GM23338 (cell line): ENCODE measurements at regions not wholly inside any gene's neighbourhood (a gene's known extent, or its start where the extent isn't known, plus 50 kb on each side); places are given as distances from the start of the nearest gene placed in this dataset.

Experiments
- ATAC-seq: fragments of 200-7000 bp; cut with Tn5 transposase; 3 replicates; pipeline ENCODE4 v1.9.1; 2020
- DNase-seq: peaks from one replicate; pipeline ENCODE4 v3.0.0-alpha.2; 2015; ENCODE audit warnings: low spot score
- H2AFZ ChIP-seq: fragments of 200-600 bp; sonication (generic); 2 replicates; pipeline ENCODE4 v1.8.0; 2016; ENCODE audit warnings: antibody characterized with exemption, mild to moderate bottlenecking, moderate library complexity
- H3F3A ChIP-seq: fragments of 200-600 bp; sonication (generic); replicated peaks from 2 replicates; pipeline ENCODE4 v1.8.0; 2017; ENCODE audit warnings: antibody characterized with exemption, mixed run types, low read depth
- H3K27ac ChIP-seq: fragments of 200-600 bp; sonication (generic); 2 replicates; pipeline ENCODE4 v1.6.1; 2016; ENCODE audit warnings: low read depth
- H3K27me3 ChIP-seq: fragments of 200-600 bp; sonication (generic); 2 replicates; pipeline ENCODE4 v1.8.0; 2016; ENCODE audit warnings: mild to moderate bottlenecking, mixed run types, moderate library complexity; ENCODE audit not compliant: insufficient read depth
- H3K36me3 ChIP-seq: fragments of 200-600 bp; sonication (generic); 2 replicates; pipeline ENCODE4 v1.8.0; 2016; ENCODE audit warnings: mild to moderate bottlenecking; ENCODE audit not compliant: insufficient read depth
- H3K4me1 ChIP-seq: fragments of 200-600 bp; sonication (generic); 2 replicates; pipeline ENCODE4 v1.8.0; 2016; ENCODE audit warnings: mild to moderate bottlenecking, moderate library complexity; ENCODE audit not compliant: insufficient read depth
- H3K4me2 ChIP-seq: fragments of 200-600 bp; sonication (generic); 2 replicates; pipeline ENCODE4 v1.7.1; 2017; ENCODE audit warnings: mixed run types
- H3K4me3 ChIP-seq: fragments of 200-600 bp; sonication (generic); 2 replicates; pipeline ENCODE4 v1.6.1; 2016; ENCODE audit warnings: mixed run types
- H3K79me2 ChIP-seq: fragments of 200-600 bp; sonication (generic); replicated peaks from 2 replicates; pipeline ENCODE4 v1.8.0; 2017; ENCODE audit warnings: mild to moderate bottlenecking; ENCODE audit not compliant: insufficient read depth
- H3K9me2 ChIP-seq: fragments of 200-600 bp; sonication (generic); 2 replicates; pipeline ENCODE4 v1.8.0; 2017; ENCODE audit not compliant: insufficient read depth
- H4K20me1 ChIP-seq: fragments of 200-600 bp; sonication (generic); replicated peaks from 2 replicates; pipeline ENCODE4 v1.8.0; 2017; ENCODE audit warnings: mild to moderate bottlenecking; ENCODE audit not compliant: insufficient read depth
- H3K27ac Mint-ChIP-seq: 2 replicates; pipeline ENCODE4 v1.8.0; 2020; ENCODE audit warnings: inconsistent platforms, mild to moderate bottlenecking, moderate library complexity, mixed read lengths
- H3K27me3 Mint-ChIP-seq: 3 replicates; pipeline ENCODE4 v1.8.0; 2022; ENCODE audit warnings: low read depth, mild to moderate bottlenecking, moderate library complexity, mixed read lengths, inconsistent platforms; ENCODE audit not compliant: insufficient read depth, poor library complexity
- H3K36me3 Mint-ChIP-seq: 3 replicates; pipeline ENCODE4 v1.8.0; 2021; ENCODE audit warnings: low read depth, mild to moderate bottlenecking, inconsistent platforms, moderate library complexity, mixed read lengths
- H3K4me1 Mint-ChIP-seq: 3 replicates; pipeline ENCODE4 v1.8.0; 2020; ENCODE audit warnings: mild to moderate bottlenecking, inconsistent platforms, mixed read lengths
- H3K4me3 Mint-ChIP-seq: 3 replicates; pipeline ENCODE4 v1.8.0; 2021; ENCODE audit warnings: moderate library complexity, mild to moderate bottlenecking, inconsistent platforms, mixed read lengths
- H3K9me3 Mint-ChIP-seq: 3 replicates; pipeline ENCODE4 v1.8.0; 2020; ENCODE audit warnings: moderate library complexity, mild to moderate bottlenecking, inconsistent platforms, mixed read lengths
- CREB1 ChIP-seq: fragments of 250-450 bp; sonication (Bioruptor Pico); IDR thresholded peaks from 2 replicates; pipeline ENCODE4 v1.5.0; 2020; ENCODE audit warnings: low read depth, mild to moderate bottlenecking, moderate library complexity
- CTCF ChIP-seq, 2 experiments: fragments of 200-600 bp in 1 of 2; sonication (generic) in 1 of 2; conservative IDR thresholded peaks; 2 replicates each; pipeline versions ENCODE4 v1.5.1 to v1.6.1; 2016 to 2017; ENCODE audit warnings: antibody characterized with exemption in 2 of 2, low read depth in 2 of 2, mild to moderate bottlenecking in 2 of 2, moderate library complexity in 1 of 2
- EZH2 ChIP-seq: fragments of 200-600 bp; sonication (generic); IDR thresholded peaks from one replicate; pipeline ENCODE4 v1.8.0; 2017; ENCODE audit warnings: antibody characterized with exemption, mild to moderate bottlenecking, low read depth; ENCODE audit not compliant: unreplicated experiment
- EZH2phosphoT487 ChIP-seq: fragments of 200-600 bp; sonication (generic); IDR thresholded peaks from one replicate; pipeline ENCODE4 v1.8.1; 2018; ENCODE audit warnings: antibody characterized with exemption; ENCODE audit not compliant: unreplicated experiment
- JUNB ChIP-seq: IDR thresholded peaks from one replicate; pipeline ENCODE4 v1.6.1; 2016; ENCODE audit warnings: antibody characterized with exemption; ENCODE audit not compliant: unreplicated experiment
- NANOG ChIP-seq: IDR thresholded peaks from 2 replicates; pipeline ENCODE4 v1.6.1; 2016; ENCODE audit warnings: antibody characterized with exemption, borderline replicate concordance
- POLR2AphosphoS5 ChIP-seq: IDR thresholded peaks from 2 replicates; pipeline ENCODE4 v1.6.1; 2016; ENCODE audit warnings: antibody characterized with exemption, low read depth
- REST ChIP-seq: IDR thresholded peaks from one replicate; pipeline ENCODE4 v1.6.1; 2018; ENCODE audit warnings: antibody characterized with exemption; ENCODE audit not compliant: unreplicated experiment
- STAT1 ChIP-seq: IDR thresholded peaks from one replicate; pipeline ENCODE4 v1.6.1; 2016; ENCODE audit warnings: antibody characterized with exemption; ENCODE audit not compliant: unreplicated experiment
- ZNF114 ChIP-seq: fragments of 250-450 bp; sonication (Bioruptor Pico); IDR thresholded peaks from 2 replicates; pipeline ENCODE4 v1.5.0; 2020; ENCODE audit warnings: mild to moderate bottlenecking, moderate library complexity
- ZNF331 ChIP-seq: fragments of 250-450 bp; sonication (Bioruptor Pico); IDR thresholded peaks from 2 replicates; pipeline ENCODE4 v1.5.0; 2020; ENCODE audit warnings: low read depth, mild to moderate bottlenecking, moderate library complexity
- ZNF462 ChIP-seq: fragments of 250-450 bp; sonication (Bioruptor Pico); IDR thresholded peaks from 2 replicates; pipeline ENCODE4 v1.5.0; 2020; ENCODE audit warnings: mild to moderate bottlenecking, moderate library complexity

GRCh38 chr3:162936706-162937105 lies 1440.1 kb downstream of the OTOL1 start (continued):
- TF ChIP-seq ZNF462 (CRISPR knock-in tag) = no peak
- TF ChIP-seq ZNF331 = no peak

- ATAC-seq = no peak
Observed at GRCh38 chr3:162938083-162938482, 1441.5 kb downstream of the OTOL1 start.

More at GRCh38 chr3:162938083-162938482, 1441.5 kb downstream of the OTOL1 start:
- Histone ChIP-seq H3K27me3 (no peaks in the 10 kb centered on the region), H3K4me2 (no peak overlapping the region), H3F3A (no peaks in the 10 kb centered on the region), H2AFZ (no peak overlapping the region), H3K4me3 (no peak overlapping the region), H3K4me1 (no peaks in the 10 kb centered on the region), H4K20me1 (no peaks in the 10 kb centered on the region), H3K36me3 (no peaks in the 10 kb centered on the region), H3K79me2 (no peaks in the 10 kb centered on the region), H3K9me2 (peaks cover 8% of the 10 kb centered on the region), H3K27ac (no peak overlapping the region)
- Mint-ChIP-seq H3K4me3 (no peak overlapping the region), H3K27me3 (no peaks in the 10 kb centered on the region), H3K36me3 (no peaks in the 10 kb centered on the region), H3K4me1 (peaks cover 8% of the 10 kb centered on the region), H3K9me3 (no peaks in the 10 kb centered on the region; the same call in 2 of the 3 replicates), H3K27ac (no peak overlapping the region)
- no peak for DNase-seq
- TF ChIP-seq CREB1 (CRISPR knock-in tag) (no peak), REST (no peak), CTCF (conservative IDR thresholded peaks at IDR 0.05; ENCODE audit: low read depth in 2 of 2) (no peak), POLR2AphosphoS5 (no peak), ZNF114 (CRISPR knock-in tag) (no peak), EZH2 (no peak), NANOG (no peak), EZH2phosphoT487 (no peak), JUNB (no peak), STAT1 (no peak)
